Tongue (tissue), 1 donor: ENCODE measurements at regions not wholly inside any gene's neighbourhood (a gene's known extent, or its start where the extent isn't known, plus 50 kb on each side); places are given as distances from the start of the nearest gene placed in this dataset.
A peak's percentile ranks its signal among the peaks of the same experiment; 100 is the strongest.

ENCODE experiments used
- DNase-seq: peaks from one replicate; pipeline ENCODE4 v3.0.0-alpha.2; 2015

DNA sequence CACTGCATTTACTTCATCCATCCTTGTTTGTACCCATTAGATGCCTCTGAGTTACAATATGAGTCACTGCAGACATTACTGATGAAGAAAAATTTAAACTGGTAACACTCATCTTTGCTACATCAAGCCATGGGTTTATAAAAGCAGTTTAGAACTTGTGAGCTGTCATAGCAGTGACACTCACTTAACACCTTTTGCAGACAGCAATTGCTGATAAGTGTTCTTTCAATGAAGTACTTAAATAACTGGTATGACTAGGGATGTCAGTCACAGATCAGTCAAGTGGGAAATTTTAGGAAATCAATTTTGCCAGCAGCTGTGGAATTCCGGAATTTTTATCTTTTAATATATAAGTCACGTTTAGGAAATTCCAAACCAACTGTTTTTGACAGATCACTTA is 643.0 kb downstream of the TBL1XR1 start:
- no peak for DNase-seq

DNA sequence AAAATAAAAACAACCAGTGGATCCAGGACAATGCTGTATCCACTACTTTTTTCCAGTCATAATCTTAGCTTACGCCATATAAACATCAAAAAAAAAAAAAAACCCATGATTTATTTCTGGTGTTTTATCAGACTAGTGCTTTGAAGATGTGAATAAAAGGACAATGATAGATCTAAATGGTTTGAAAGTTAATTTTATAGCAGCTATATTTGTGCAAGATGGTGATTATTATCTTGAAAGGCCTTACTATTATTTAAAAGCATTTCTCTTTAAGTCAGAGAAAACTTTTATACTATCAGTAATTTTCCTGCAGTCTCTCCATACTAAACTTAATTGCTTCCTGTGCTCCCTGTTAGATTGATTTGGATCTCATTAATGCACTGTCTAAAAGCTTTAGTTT is 670.3 kb downstream of the TBL1XR1 start:
- no peak for DNase-seq

DNA sequence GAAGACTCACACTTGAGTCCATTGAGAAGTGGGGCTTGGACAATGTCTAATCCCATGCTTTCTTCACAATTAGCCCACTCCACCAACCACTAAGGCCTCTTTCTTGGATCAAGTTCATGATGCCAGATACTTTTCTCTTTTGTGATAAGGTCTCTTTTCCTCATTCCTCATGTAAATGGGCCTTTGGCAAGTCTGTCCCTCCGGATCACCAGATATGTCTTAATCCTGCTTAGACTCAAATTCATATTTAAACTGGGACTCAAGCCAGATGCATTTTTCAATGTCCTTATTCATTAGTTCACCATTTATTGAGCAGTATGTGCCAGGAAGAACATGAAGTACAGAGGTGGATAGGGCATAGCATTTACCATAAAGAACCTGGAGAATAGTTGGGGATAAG is 671.1 kb downstream of the TBL1XR1 start:
- no peak for DNase-seq

DNA sequence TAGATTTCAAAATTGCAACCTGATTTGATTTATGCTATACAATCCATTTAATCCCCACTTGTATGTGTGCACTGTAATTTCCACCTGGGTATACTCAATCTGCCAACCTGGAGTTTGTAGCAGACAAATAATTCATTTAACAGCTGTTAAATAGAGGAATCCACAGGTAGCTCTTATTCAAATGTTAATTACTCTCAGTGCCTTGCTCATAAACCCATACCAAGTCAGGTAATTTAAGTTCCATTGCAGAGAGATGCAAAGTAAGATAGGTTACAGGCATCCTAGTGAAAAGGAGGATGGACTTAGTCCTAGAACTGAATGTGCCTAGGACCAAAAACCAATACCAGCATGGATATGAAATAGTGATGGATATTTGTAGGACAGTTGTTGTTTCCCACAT is 674.2 kb downstream of the TBL1XR1 start:
- no peak for DNase-seq

DNA sequence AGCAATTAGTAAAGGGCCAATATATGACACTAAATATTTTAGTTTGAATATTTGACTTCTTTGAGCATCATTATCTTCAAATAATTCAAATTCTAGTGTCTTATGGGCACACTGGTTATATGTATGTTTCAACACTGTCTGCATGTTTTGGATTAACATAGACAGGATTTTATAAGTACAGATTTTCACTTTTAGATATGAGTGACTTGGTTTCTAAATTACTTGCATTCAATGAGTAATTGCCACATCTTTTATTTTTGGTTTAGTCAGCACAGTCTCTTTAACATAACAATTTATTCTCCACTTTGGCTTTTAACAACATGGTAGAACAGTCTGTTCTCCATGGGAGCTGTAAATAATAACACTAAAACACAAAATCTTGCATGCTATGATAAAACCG is 674.8 kb downstream of the TBL1XR1 start:
- no peak for DNase-seq

DNA sequence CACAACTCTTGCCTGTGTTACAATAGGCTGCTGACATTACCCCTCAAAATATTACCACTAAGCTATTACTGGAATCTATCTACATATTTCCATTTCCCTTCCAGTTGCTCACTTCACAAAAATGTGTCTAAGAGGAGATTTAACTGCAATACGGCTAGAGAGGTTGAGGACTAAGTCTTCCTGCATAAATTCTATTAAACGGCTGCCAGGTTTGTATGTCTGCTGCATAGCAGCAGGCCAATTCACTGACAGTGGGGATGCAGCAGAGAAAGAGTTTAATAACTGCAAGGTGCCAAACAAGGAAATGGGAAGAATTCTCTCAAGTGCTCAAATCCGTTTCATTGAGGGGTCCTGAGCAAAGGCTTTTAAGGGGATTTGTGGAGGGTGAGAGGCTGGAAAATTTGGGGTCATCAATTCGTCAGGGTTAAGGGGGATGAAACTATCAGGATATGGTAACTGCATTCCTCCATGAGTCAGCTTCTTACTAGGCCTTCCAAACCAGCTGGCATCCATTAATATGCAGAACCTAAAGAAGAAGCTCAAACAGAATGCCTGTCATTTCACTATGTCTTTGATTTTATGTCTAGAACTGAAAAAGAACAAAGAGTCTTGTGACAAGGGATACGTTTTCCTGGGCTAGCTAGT is 675.6 kb downstream of the TBL1XR1 start:
- no peak for DNase-seq

DNA sequence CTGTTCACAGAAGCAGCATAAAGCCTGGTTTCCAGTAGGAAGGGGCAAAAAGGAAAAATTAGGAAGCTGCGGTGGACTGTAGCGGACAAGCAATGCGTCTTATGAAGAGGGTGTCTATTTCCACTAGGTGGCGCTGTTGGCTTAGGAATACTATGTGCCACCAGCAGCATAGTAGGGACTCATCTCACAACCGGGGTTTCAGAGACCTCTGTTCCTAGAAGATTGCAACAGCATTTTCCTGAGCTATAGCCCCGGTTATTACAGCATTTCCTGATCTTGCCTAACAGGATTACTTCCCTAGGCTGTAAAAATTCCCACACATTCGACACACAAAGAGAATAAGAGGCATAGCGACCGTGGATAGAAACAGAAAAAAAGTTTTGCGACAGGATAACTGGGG is 683.0 kb downstream of the TBL1XR1 start:
- no peak for DNase-seq

DNA sequence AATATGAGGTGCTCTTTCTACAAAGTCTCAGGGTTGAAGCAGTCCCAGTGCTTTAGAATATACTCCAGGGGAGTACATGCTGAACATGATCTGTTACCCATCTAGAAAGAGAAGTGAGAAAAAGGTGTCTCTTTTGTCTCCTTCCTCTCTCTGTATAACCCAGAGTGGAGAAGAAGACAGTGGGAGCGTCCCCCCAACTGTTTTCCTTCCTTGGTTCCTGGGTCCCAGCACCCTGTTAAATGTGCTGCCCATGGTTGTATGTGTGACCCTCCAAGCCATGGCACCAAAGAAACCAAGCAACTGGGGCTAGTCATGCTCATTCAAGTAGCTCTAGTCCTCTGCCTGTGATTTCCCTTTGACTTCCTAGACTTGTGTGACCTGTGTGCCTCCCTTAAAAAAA is 683.7 kb downstream of the TBL1XR1 start:
- peak; percentile 3 for DNase-seq

DNA sequence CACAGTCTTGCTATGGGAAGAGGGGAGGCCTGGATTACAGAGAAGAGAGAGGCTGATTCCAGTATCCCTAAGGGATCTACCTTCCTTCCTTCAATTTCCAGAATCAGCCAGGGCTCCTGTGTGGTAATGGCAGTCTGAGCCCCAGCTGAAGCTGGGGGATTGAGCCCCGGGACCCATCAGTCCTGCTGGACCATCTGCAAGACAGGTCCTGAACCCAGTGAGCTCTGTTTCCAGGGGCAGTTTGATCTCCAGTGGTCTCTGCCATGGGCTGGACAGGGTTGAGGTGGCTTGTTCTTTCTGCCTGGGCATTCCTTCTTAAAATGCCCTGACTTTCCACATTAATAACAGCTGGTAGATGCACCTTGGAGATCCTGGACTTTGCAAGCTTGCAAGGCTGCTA is 685.2 kb downstream of the TBL1XR1 start:
- DNase-seq, result no peak

DNA sequence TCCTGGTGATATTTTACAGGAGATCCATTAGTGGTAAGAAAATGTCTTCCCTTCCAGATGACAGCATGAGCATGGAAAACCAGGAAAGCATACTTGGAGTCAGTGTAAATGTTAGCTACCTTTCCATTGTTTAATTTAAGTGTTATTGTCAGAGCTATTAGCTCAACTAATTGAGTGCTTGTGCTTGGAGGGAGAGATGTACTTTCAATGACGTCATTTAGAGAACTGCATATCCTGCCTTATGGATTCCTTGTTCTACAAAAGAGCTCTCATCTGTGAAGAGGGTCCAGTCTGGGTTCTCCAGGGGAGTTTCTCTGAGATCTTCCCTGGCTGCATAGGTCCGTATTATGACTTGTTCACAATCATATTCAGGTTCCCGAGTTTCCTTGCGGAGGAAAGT is 687.2 kb downstream of the TBL1XR1 start:
- no peak for DNase-seq

DNA sequence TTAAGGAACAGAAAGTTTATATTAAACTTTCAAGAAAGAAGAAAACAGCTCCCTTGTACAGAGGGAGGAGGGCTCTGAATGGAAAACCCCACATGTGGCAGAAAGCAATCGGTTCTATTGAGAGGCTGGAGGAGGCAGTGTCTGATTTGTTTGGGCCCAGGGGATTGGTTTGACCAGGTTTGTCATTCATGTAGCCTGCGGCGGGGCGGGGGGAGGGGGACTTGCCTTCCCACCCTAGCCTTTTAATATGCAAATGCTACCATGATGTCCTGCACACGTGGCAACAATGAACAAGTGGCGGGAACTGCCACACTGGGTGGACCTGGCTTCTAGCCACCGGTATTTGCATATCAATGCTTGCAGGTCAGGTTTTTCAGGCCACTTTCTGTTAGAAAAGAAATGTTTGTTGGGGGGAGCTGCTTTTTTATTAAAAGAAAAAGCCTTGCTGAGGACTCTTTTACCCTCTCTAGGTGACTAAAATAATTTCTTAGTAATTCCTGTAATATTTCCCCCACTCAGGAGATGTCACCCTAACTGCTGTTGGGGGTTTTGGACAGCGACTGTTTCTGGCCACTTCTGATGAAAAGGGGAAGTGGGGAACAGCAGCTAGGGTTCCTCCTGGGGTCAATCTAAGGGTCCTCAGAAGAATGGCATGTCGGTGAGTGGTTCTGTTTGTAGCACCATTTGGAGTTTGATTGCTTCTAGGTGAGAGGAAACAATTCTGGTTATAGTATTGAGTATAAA is 691.2 kb downstream of the TBL1XR1 start:
- DNase-seq, result no peak

DNA sequence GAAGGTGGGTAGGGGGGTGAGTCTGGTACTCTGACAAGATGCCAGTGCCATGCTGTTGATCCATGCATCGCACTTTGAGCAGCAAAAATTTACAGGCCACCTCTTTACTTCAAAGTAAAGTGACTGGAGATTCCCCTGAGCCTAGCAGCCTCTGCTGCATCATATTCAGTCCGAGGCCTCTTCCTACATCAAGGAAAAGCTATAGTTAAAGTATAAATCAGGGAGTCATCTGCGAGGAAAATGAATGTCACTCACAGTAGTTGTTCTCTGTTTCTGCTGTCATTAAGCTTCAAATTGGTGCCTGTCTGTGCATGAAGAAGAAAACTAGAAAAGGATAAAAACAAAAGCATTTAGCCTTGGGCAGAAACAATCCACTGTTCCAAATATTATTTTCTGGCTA is 706.2 kb downstream of the TBL1XR1 start:
- no peak for DNase-seq

DNA sequence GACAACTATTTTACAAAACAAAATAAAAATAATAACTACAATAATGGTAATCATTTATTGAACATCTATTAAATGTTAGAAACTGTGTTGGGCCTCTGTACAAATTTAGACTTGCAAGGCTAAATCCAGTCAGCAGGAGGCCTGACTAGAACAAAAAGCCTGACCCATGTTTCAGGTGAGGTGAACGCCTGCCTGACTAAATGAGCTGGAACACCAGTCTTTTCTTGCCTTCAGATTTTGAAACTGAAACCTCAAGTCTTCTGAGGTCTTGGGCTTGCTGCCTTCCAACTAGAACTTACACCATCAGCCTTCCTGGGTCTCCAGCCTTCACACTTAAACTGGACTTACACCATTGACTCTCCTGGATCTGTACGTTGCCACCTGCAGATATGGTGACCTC is 706.9 kb downstream of the TBL1XR1 start:
- no peak for DNase-seq

DNA sequence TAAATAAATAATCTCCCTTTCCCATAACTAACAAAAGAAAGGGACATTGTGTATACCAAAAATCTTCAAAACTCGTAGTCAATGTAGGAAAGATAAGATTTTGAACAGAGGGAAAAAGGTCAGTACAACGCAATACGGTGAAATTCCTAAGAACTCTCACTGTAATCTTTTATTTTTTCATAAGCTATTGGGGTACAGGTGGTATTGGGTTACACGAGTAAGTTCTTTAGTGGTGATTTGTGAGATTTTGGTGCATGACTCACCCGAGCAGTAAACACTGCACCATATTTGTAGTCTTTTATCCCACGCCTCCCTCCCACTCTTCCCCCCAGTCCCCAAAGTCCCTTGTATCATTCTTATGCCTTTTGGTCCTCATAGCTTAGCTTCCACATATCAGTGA is 718.0 kb downstream of the TBL1XR1 start:
- DNase-seq, result no peak

DNA sequence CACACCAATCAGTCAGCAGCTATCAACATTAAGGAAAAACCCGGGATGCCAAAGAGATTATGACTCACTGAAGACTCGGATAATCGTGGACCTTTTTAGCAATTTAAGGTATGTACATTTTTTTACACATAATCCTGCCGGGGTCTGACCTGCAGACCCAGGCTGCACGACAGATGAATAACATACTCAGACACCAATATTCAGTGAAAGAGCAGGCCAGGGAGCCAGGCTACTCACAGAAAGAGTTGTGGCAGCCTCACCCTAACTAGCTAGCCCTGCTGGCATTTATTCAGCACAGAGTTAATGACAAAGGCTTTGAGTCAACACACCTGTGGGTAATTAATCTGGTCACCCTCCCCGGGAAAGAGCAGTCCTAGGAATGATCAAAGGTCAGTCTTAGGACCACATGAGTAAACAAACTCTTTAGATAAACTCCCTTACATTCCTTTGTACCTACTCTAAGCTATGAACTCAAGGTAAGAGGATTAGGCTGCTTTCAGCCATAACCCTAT is 727.5 kb downstream of the TBL1XR1 start:
- no peak for DNase-seq

DNA sequence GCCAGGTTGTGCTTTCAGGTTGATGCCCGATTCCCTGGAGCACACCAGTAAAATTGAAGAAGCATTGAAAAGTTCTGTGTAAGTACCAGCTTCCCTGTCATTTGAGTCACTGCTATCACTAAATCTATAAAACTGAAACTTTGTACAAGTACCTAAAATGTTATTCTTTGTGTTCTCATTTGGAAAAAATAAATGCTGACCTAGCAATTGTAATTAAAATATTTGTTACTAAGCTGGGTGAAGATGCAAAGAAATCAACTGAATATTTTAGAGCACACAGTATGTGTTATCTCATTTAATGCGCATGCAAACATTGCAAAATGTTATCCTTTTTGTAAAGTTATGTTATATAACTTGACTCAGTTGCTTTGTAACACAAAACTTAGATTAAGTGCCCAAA is 733.7 kb downstream of the TBL1XR1 start:
- no peak for DNase-seq

DNA sequence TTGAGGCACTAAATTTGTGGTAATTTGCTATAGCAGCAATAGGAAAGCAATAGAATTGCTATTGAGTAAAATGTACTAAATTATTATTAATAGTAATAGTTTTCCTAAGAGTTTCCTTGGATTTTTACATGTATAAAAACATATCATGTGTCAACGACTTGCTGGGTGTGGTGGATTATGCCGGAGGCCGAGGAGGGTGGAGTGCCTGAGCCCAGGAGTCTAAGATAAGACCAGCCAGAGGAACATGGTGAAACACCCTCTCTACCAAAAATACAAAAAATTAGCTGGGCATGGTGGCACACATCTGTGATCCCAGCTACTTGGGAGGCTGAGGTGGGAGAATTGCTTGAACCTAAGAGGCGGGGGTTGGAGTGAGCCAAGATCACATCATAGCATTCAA is 749.9 kb downstream of the TBL1XR1 start:
- DNase-seq, result no peak

DNA sequence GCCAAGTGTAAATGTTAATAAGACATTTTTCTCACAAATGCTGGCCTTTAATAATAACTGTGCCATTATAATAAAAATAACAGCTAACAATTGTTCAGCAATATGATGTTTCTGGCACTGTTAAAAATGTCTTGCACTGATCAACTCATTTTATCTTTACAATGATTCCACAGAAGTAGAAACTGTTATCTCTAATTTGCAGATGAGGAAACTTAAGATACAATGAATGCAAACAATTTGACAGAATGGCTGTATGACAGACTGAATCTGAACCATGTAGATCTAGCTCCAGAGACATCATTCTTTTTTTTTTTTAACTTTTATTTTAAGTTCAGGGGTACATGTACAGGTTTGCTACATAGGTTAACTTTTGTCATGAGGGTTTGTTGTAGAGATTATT is 755.0 kb downstream of the TBL1XR1 start:
- DNase-seq, result no peak

DNA sequence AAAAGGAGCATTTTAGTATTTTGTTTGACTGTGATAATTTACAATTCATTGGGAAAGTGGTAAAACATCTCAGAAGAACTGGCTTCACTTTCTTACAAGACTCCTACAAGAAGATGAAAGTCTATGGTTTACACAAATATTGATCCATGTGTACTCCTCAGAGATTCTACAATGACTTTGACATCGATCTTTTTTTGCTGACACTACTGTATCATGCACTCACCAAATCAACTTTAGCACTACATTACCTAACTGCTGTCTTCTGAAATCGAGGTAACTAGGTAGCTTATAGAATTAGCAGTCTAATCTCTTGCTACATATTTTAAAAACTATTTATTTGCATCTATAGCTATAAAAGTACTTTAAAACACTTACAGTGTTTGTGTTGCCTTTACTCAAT is 757.6 kb downstream of the TBL1XR1 start:
- no peak for DNase-seq

DNA sequence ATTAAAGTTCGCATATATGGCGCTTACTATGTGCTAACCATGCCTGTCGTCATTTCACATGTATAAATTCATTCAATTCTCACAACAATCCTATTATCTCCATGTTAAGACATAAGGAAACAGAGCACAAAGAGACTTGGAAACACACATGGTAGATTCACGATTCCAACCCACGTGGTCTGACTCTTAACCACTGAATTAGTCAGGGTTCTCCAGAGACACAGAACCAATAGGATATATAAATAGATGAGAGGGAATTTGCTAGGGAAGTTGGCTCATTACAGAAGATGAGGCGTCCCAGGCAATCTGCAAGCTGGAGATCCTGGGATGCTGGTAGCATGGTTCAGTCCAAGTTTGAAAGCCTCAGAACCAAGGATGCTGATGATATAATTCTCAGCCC is 765.3 kb downstream of the TBL1XR1 start:
- no peak for DNase-seq

DNA sequence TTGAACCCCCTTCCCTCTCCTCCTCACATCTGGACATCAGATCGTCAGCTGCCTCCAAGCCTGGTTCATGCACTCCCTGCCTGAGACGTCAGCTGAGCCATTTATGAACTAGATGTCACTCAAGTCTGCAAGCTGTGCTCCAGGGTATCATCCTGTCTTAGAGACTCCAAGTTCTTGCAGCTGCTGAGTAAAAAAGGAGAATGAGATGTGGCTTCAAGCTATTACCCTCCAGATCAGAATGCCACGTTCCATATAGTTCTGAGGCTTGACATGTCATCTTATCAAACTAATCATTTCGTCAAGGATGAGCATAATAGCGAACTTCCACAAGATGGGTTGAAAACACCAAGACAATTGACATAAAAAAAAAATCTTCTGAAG is 766.3 kb downstream of the TBL1XR1 start:
- DNase-seq, result peak; percentile 19

DNA sequence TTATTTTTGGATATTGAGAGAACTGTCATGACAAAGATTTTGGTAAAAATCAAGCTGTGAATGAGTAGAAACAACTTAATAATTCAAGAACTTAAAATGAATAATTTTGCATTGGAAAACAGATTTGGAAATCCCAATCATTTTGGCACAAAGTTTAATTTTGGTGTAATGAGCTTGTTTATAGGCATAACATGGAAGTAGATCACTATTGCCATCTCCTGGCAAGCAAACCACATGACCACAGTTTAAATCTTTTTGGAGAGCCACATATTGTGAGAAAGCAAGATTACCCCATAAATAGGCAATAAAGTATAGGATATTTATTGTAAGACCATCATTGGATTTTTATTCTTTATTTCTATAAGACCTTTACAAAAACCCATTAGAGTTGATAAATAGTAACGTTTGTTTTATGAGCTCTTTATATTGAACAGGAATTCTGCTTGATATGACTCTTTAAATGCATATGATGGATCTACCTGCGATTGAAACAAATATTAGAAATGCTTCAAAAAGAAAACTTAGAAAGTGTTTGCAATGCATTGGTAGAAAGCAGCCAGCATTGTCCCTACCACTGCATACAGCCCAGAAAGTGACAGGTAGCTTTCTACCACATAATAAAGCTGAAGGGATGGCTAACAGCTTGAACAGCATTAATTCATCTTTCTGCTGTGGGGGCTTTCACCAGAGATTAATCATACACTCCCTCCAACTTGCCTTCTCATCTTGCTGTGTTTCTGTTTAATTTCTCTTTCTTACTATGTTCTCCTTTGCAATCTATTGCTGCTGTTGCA is 766.8 kb downstream of the TBL1XR1 start:
- peak; percentile 79 for DNase-seq

DNA sequence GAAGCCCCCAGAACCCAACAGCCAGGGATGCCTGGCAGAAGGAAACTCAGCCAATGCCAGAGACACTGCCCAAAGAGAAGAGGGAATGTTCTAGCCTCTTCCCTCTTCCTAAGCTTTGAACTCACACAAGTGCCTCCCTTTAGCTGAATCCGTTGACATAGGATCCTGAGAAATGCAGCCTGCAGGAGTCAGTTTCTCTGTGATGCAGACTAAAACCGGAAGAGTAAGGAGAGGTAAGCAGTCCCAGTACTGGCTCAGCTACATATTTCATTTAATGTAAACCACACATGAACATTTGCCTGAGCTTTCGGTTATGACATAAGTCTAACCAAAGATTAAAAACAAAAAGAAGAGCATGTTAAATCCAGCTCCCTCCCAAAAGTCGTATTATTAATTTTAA is 768.7 kb downstream of the TBL1XR1 start:
- DNase-seq, result peak; percentile 12
